HG02678 (cell line): ENCODE measurements at regions not wholly inside any gene's neighbourhood (a gene's known extent, or its start where the extent isn't known, plus 50 kb on each side); places are given as distances from the start of the nearest gene placed in this dataset.

Source experiments
- ATAC-seq: cut with Tn5 transposase; IDR thresholded peaks from one replicate; pipeline ENCODE4 v1.9.1; 2021; ENCODE audit warnings: mild to moderate bottlenecking, moderate library complexity; ENCODE audit not compliant: unreplicated experiment

- no peak for ATAC-seq
These were observed 128.3 kb upstream of the TRIM2 start for GRCh38 chr4:153075836-153076518.

GRCh38 chr4:153076861-153077260, 127.4 kb upstream of the TRIM2 start:
- ATAC-seq, result no peak

- ATAC-seq, result no peak
These were observed 124.3 kb upstream of the TRIM2 start for GRCh38 chr4:153079857-153080391.

GRCh38 chr4:153081006-153081580, 123.2 kb upstream of the TRIM2 start:
- ATAC-seq, result no peak

- ATAC-seq, result no peak
These were observed 122.5 kb upstream of the TRIM2 start for GRCh38 chr4:153081693-153082092.

- no peak for ATAC-seq
These were observed 121.6 kb upstream of the TRIM2 start for GRCh38 chr4:153082322-153083301.

- peak; percentile 68 for ATAC-seq
These were observed 120.7 kb upstream of the TRIM2 start for GRCh38 chr4:153083447-153083947.

- no peak for ATAC-seq
These were observed 119.8 kb upstream of the TRIM2 start for GRCh38 chr4:153084224-153084979.

- peak; percentile 65 for ATAC-seq
These were observed 119.1 kb upstream of the TRIM2 start for GRCh38 chr4:153084980-153085630.

- ATAC-seq, result no peak
These were observed 116.5 kb upstream of the TRIM2 start for GRCh38 chr4:153087671-153088194.

GRCh38 chr4:153089742-153090141, 114.5 kb upstream of the TRIM2 start:
- no peak for ATAC-seq

- no peak for ATAC-seq
These were observed 114.1 kb upstream of the TRIM2 start for GRCh38 chr4:153090181-153090580.

- ATAC-seq, result no peak
These were observed 113.4 kb upstream of the TRIM2 start for GRCh38 chr4:153090670-153091385.

GRCh38 chr4:153093396-153093795, 110.8 kb upstream of the TRIM2 start:
- ATAC-seq, result no peak

- ATAC-seq, result no peak
These were observed 110.4 kb upstream of the TRIM2 start for GRCh38 chr4:153093802-153094201.

- ATAC-seq, result no peak
These were observed 109.8 kb upstream of the TRIM2 start for GRCh38 chr4:153094435-153094834.

GRCh38 chr4:153095448-153096204, 108.6 kb upstream of the TRIM2 start:
- ATAC-seq, result no peak

GRCh38 chr4:153096344-153096743, 107.9 kb upstream of the TRIM2 start:
- no peak for ATAC-seq
